GM21786 (cell line): ENCODE measurements at regions not wholly inside any gene's neighbourhood (a gene's known extent, or its start where the extent isn't known, plus 50 kb on each side); places are given as distances from the start of the nearest gene placed in this dataset.
"Not testable (repeated sequence)": the region's sequence is repeated elsewhere in the genome, so short reads cannot be mapped to it uniquely, and the experiment has no call there.

Experiments
- ATAC-seq: cut with Tn5 transposase; IDR thresholded peaks from one replicate; pipeline ENCODE4 v1.9.1; 2021; ENCODE audit not compliant: unreplicated experiment

DNA sequence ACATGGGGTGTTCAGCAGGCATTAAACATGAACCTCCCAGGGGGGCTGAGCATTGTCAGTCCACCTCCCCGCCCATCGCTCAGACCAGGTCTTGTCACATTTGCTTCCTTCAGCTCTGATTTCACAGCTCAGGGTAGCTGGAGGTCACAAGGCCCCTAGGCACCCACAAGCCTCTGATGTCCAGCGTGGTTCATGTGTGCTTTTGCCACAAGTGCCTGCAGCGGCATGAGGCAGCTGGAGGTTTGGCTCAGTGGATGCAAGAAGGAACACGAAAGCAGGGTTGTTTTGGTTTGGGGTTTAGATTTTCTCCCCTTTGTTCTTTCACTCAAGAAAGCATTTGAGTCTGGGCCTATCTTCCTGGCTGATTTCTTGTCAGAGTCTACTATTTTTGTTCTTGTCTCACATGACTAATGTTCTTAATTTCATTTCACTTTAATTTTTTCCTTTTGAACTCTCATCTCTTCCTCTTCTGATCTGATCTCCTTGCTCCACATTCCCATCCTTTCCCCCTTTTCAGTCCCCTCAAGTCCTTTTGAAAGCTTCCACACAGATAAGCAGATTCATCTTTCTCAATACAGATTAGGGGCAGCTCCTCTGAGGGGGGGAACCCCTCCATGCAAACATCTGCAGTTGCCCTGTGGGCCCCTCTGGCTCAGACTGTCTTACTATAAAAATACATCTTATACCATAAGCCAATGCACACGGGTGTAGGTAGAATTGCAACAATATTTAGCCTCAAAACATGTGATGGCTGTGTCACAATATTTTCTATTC lies 68.1 kb upstream of the CEP85L start:
- peak; percentile 61 for ATAC-seq

DNA sequence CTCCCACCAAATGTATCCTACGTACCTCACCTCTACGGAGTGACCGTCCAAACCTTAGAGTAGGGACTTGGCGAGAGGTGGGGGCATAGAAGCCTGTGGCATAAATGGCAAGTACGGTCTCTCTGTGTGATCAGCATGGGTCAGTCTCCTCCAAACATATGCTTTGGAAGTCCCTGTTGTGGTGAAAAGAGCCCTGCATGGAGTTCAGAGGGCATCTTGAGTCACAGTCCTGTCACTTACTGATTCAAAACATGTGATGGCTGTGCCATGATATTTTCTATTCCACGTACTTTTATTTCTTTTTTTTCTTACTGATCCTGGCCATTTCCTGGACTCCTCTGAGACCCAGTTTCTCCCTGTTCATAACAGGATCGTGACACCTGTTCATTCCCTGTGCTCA lies 67.5 kb upstream of the CEP85L start:
- no peak for ATAC-seq

- no peak for ATAC-seq
These were observed 66.9 kb upstream of the CEP85L start for GRCh38 chr6:118718297-118718696.

- ATAC-seq: no peak
These were observed 65.7 kb upstream of the CEP85L start for GRCh38 chr6:118717106-118717505.

GRCh38 chr6:118715907-118716306 lies 64.5 kb upstream of the CEP85L start:
- not testable (repeated sequence) for ATAC-seq

- ATAC-seq: no peak
These were observed 64.0 kb upstream of the CEP85L start for GRCh38 chr6:118715376-118715775.

DNA sequence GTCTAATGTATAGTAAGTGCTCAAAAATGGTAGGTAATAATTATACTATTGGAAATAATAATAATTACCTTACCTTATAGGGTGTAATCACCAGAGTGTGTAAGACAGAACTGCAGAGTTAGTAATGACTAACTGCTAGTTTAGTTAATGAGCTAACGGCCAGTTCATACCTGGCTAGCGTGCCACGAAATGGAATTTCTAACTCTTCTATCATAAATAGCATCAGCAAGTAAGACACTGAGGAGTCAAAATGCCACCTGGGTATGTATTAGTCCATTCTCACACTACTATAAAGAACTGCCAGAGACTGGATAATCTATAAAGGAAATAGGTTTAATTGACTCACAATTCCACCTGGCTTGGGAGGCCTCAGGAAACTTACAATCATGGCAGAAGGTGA lies 63.4 kb upstream of the CEP85L start:
- no peak for ATAC-seq

DNA sequence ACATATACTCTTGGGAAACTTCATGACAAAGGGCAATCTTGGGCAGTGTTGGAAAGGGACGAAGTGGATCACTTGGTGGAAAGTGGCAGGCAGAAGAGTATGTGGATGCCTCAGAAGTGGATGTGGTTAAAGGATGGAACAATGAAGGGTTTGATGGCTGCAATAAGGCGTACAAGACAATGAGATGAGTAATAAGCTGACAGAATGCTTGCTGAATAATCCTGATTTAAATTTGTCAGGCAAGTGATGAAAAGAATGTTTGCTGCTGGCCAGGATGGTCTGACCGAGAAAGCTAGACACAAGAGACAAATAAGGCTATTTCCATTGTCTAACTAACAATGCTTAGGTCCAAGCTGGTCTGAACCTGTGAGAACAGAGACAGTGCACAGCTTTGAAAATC lies 61.6 kb upstream of the CEP85L start:
- no peak for ATAC-seq

DNA sequence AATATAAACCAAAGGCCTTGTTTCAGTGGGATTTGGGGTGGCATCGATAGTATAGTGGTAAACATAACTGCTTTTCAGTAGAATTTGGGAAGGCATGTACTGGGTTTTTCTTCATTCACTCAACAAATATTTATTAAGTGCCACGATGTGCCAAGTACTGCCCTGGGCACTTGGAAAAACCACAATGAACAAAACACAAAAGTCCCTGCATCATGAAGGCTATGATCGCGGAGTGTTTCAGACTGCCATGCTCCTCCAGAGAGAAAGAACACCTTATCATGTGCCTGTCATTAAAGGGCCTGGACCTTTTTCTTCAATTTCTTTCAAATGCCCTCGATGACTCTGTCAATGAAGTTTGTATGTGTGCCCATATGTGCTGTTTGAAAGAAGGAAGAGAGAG lies 59.2 kb upstream of the CEP85L start:
- no peak for ATAC-seq

DNA sequence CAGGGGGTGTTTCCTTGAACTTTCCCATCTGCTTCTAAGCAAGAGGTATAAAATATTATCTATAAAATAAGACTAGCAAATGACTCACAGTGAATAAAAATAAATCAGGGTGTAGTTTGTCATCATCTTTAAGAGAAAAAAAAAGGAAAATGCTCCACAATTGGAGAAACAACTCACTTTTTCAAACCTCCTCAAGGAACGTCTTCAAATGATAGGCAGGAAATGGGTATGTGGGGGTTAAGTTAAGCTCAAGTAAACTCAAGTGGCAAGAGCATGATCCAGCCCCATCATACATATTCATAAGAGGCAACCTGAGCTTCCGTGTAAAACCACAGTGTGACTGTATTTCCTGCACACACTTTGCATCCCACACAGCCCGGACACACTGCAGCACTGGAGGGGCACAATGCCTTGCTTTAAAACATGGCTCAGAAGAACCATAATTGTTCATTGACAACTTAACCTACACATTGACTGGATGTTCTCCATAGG lies 58.5 kb upstream of the CEP85L start:
- ATAC-seq: peak; percentile 88

DNA sequence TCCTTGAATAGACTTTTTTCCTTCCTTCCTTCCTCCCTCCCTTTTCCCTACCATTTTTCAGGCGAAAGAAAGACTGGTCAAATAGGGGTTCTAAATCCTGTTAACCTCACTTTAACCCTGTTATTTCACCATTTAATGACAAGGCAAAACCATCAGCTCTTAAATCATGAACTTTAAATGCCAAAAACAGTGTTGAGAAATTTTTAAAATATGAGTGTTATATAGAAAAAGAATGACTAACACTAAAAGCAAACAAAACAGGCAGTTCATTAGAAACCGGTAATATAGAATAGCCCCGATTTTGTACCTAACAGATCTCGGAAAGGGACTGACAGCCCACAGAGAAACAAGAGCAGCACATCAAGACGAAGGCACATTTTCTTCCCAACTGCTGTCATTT lies 57.4 kb upstream of the CEP85L start:
- ATAC-seq: no peak

DNA sequence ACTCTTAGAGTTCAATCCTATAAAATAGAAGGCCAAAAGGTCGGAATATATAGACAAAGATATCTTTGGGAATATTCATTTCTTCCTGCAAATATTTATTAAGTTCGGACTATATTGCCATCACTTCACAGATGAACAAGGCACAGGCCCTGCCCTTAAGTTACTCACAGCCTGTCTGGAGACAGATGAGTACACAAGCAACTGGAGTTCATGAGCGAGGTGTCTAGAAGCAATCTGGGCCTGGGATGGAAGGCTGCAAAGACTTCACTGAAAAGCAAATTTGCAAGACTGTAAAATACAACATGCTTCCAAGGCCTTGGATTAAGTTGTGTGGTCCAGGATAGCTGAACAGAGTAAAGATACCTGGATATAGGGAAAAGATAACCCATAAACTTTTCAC lies 56.7 kb upstream of the CEP85L start:
- ATAC-seq: no peak

- ATAC-seq: no peak
These were observed 55.3 kb upstream of the CEP85L start for GRCh38 chr6:118706702-118707101.

DNA sequence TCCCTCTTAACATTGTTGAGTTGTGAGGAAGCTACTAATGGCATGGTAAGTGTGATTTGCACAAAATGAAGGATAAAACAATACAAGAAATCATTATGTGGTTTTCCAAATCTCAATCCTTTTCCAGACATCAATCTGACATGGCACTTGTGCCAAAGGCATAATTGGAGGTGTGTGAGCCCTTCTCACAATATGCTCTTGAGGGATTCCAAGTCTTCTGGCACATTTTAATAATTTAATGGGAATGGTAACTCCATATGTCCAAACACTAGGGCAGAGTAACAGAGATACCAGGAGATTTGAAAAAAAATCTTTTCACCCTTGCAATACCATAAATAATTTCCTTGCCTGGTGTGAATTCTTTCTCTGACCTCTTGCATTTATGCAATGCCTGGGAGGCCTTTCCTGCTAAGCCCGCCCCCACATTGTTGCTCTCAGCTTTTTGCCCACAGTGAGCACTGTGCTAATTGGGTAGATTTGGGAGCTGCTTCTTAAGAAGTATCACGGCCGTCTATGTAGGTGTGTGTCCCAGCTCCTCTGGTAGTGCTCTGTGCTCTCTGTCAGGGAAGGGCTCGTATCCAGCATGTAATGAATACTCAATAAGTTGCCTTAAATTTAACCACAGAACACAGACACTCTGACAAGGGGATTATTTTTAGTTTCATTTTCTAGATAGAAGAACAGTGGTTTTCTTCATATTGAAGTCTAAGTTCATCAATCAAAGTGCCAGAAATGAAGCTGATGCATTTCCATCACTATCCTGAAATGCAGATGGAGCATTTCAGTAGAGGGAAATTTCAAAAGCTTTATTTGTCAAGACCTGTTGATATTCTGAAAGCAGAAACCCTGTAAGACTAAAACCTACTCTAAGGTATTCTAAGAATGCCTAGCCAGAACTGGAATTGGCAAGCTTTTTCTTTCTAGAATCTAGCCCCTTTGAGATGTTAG lies 54.4 kb upstream of the CEP85L start:
- peak; percentile 31 for ATAC-seq

DNA sequence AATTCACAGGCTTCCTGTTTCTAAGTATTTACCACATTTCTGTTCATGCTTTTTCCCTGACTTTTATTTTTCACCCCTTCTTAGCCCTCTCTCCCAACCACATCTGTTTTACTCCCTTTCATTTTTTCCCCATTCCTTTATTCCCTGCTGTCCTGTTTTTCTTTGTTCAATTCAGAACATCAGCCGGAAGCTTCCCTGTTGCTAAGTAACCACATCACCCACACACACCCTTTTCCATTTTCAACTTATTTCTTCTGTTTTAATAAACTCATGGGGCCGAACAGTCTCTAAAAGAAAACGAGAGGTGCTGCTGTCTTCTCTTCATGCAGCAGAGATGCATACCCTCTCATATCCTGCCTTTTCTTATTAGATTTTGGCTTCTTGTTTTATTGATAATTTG lies 53.5 kb upstream of the CEP85L start:
- ATAC-seq: no peak

DNA sequence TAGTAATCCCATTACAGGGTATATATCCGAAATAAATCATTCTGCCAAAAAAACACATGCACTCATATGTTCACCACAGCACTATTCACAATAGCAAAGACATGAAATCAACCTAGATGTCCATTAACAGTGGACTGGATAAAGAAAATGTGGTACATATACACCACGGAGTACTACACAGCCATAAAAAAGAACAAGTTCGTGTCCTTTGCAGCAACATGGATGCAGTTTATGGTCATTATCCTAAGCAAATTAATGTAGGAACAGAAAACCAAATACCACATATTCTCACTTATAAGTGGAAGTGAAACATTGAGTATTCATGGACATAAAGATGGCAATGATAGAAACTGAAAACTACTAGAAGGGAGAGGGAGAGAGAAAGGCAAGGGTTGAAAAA lies 49.9 kb upstream of the CEP85L start:
- ATAC-seq: not testable (repeated sequence)
